ENCODE measurements at regions not wholly inside any gene's neighbourhood (a gene's known extent, or its start where the extent isn't known, plus 50 kb on each side); places are given as distances from the start of the nearest gene placed in this dataset.

GRCh38 chr10:1939016-1939415 lies 201.7 kb upstream of the ADARB2 start:
- H3K36me3 ChIP-seq: no peaks in the 10 kb centered on the region
- no peaks in the 10 kb centered on the region for H3K27me3 ChIP-seq
- ATAC-seq: no peak
- H3K9me3 ChIP-seq: no peaks in the 10 kb centered on the region
- H3K27ac ChIP-seq: no peak overlapping the region
- no peak overlapping the region for H3K4me3 ChIP-seq
- intact Hi-C loops (cut with DNase I): no loop called here
- no peak for DNase-seq
- H3K4me1 ChIP-seq: no peaks in the 10 kb centered on the region
- TF ChIP-seq CTCF (IDR thresholded peaks at IDR 0.05): no peak

- Histone ChIP-seq H3K9me3 (no peaks in the 10 kb centered on the region), H3K4me1 (no peaks in the 10 kb centered on the region), H3K4me3 (no peak overlapping the region), H3K27ac (no peak overlapping the region), H3K36me3 (no peaks in the 10 kb centered on the region), H3K27me3 (no peaks in the 10 kb centered on the region)
- no peak for DNase-seq
- intact Hi-C loops (cut with DNase I): no loop called here
- no peak for ATAC-seq
- TF ChIP-seq CTCF (IDR thresholded peaks at IDR 0.05): no peak
Measured at GRCh38 chr10:1938317-1938716, 201.0 kb upstream of the ADARB2 start.

- no peak overlapping the region for H3K27ac ChIP-seq
- ATAC-seq (no peak), DNase-seq (no peak)
- no peaks in the 10 kb centered on the region for H3K27me3 ChIP-seq
- intact Hi-C loops (cut with DNase I): no loop called here
- no peaks in the 10 kb centered on the region for H3K36me3 ChIP-seq
- H3K9me3 ChIP-seq: no peaks in the 10 kb centered on the region
- TF ChIP-seq CTCF (IDR thresholded peaks at IDR 0.05): no peak
- H3K4me1 ChIP-seq: no peaks in the 10 kb centered on the region
- no peak overlapping the region for H3K4me3 ChIP-seq
Measured at GRCh38 chr10:1935912-1936311, 198.6 kb upstream of the ADARB2 start.

- Histone ChIP-seq H3K4me1 (no peaks in the 10 kb centered on the region), H3K36me3 (no peaks in the 10 kb centered on the region), H3K27ac (no peak overlapping the region), H3K9me3 (no peaks in the 10 kb centered on the region), H3K4me3 (no peak overlapping the region), H3K27me3 (no peaks in the 10 kb centered on the region)
- no peak for ATAC-seq
- no peak for DNase-seq
- TF ChIP-seq CTCF (IDR thresholded peaks at IDR 0.05): no peak
- intact Hi-C loops (cut with DNase I): no loop called here
Measured at GRCh38 chr10:1933215-1933614, 195.9 kb upstream of the ADARB2 start.

- no peaks in the 10 kb centered on the region for H3K4me1 ChIP-seq
- H3K27ac ChIP-seq: no peak overlapping the region
- no peak for TF ChIP-seq CTCF (IDR thresholded peaks at IDR 0.05)
- DNase-seq (no peak), ATAC-seq (no peak)
- H3K9me3 ChIP-seq: no peaks in the 10 kb centered on the region
- H3K27me3 ChIP-seq: no peaks in the 10 kb centered on the region
- intact Hi-C loops (cut with DNase I): no loop called here
- no peaks in the 10 kb centered on the region for H3K36me3 ChIP-seq
- no peak overlapping the region for H3K4me3 ChIP-seq
Measured at GRCh38 chr10:1932692-1933094, 195.4 kb upstream of the ADARB2 start.

- Histone ChIP-seq H3K27ac (no peak overlapping the region), H3K9me3 (no peaks in the 10 kb centered on the region), H3K4me3 (no peak overlapping the region), H3K4me1 (no peaks in the 10 kb centered on the region), H3K36me3 (no peaks in the 10 kb centered on the region), H3K27me3 (no peaks in the 10 kb centered on the region)
- ATAC-seq (no peak), DNase-seq (no peak)
- intact Hi-C loops (cut with DNase I): no loop called here
- no peak for TF ChIP-seq CTCF (IDR thresholded peaks at IDR 0.05)
Measured at GRCh38 chr10:1928606-1929005, 191.3 kb upstream of the ADARB2 start.

Measured in upper lobe of right lung (tissue), 1 donor.